Activated T-helper 1 cell treated with anti-CD3 and anti-CD28 coated beads, Interleukin-12 subunit alpha, Interleukin-12 subunit beta, Interleukin-2, Interleukin-4 antibody, amounts not matched to agents 30 ng/mL and 10 ng/mL and 1 ng/mL, durations not matched to agents 14 hours and 24 hours and 36 hours (primary cell): ENCODE measurements at regions not wholly inside any gene's neighbourhood (a gene's known extent, or its start where the extent isn't known, plus 50 kb on each side); places are given as distances from the start of the nearest gene placed in this dataset.
"Not testable (repeated sequence)": the region's sequence is repeated elsewhere in the genome, so short reads cannot be mapped to it uniquely, and the experiment has no call there.

Experiments
- DNase-seq: peaks from one replicate; pipeline ENCODE4 v3.0.0; 2021; ENCODE audit warnings: low spot score
- H3K27ac Mint-ChIP-seq: one replicate; pipeline ENCODE4 v1.8.0; 2021; ENCODE audit warnings: mild to moderate bottlenecking, mixed read lengths
- H3K27me3 Mint-ChIP-seq: one replicate; pipeline ENCODE4 v1.8.0; 2022; ENCODE audit warnings: mild to moderate bottlenecking, moderate library complexity, mixed read lengths; ENCODE audit not compliant: insufficient read depth
- H3K36me3 Mint-ChIP-seq: one replicate; pipeline ENCODE4 v1.8.0; 2021; ENCODE audit warnings: low read depth, mixed read lengths
- H3K4me1 Mint-ChIP-seq: one replicate; pipeline ENCODE4 v1.8.0; 2021; ENCODE audit warnings: low read depth, mixed read lengths
- H3K4me3 Mint-ChIP-seq: one replicate; pipeline ENCODE4 v1.8.0; 2021; ENCODE audit warnings: mild to moderate bottlenecking, moderate library complexity, mixed read lengths
- H3K9me3 Mint-ChIP-seq: one replicate; pipeline ENCODE4 v1.8.0; 2021; ENCODE audit warnings: mixed read lengths
- intact Hi-C: fragments of 100-400 bp; cut with micrococcal nuclease; formaldehyde crosslinking; loops from one replicate; pipeline ENCODE4 v1.15.1; 2024

DNA sequence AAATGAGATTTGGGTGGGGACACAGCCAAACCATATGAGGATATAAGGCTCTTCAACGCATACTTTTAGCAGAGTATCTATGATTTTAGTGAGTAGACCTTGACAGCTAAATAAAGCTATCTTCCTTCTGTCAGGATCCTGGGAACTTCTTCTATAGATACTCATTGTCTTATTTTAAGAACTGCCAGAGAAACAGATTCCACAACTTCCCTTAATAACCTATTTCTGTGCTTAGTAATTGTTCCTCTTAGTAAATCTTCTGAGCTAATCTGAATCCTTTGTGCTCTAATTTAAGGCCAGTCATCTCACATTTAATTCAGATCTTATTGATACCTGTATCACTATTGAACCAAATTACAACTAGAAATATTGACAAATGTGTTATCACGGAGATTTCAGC is 64.0 kb upstream of the CEP85L start:
- Mint-ChIP-seq H3K9me3 (no peaks in the 10 kb centered on the region), H3K4me3 (no peak overlapping the region), H3K27me3 (no peaks in the 10 kb centered on the region), H3K27ac (no peak overlapping the region), H3K36me3 (no peaks in the 10 kb centered on the region), H3K4me1 (peaks cover 69% of the 10 kb centered on the region)
- intact Hi-C loops: no loop called here
- no peak for DNase-seq

DNA sequence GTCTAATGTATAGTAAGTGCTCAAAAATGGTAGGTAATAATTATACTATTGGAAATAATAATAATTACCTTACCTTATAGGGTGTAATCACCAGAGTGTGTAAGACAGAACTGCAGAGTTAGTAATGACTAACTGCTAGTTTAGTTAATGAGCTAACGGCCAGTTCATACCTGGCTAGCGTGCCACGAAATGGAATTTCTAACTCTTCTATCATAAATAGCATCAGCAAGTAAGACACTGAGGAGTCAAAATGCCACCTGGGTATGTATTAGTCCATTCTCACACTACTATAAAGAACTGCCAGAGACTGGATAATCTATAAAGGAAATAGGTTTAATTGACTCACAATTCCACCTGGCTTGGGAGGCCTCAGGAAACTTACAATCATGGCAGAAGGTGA is 63.4 kb upstream of the CEP85L start:
- intact Hi-C loops: loop anchor here (5.0 kb wide), 1 partner anchor 363 kb away; the partner anchor contains the start of gene FAM184A
- Mint-ChIP-seq H3K9me3 (no peaks in the 10 kb centered on the region), H3K4me1 (peaks cover 69% of the 10 kb centered on the region), H3K27ac (no peak overlapping the region), H3K4me3 (no peak overlapping the region), H3K27me3 (no peaks in the 10 kb centered on the region), H3K36me3 (no peaks in the 10 kb centered on the region)
- DNase-seq: no peak

DNA sequence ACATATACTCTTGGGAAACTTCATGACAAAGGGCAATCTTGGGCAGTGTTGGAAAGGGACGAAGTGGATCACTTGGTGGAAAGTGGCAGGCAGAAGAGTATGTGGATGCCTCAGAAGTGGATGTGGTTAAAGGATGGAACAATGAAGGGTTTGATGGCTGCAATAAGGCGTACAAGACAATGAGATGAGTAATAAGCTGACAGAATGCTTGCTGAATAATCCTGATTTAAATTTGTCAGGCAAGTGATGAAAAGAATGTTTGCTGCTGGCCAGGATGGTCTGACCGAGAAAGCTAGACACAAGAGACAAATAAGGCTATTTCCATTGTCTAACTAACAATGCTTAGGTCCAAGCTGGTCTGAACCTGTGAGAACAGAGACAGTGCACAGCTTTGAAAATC is 61.6 kb upstream of the CEP85L start:
- Mint-ChIP-seq H3K9me3 (no peaks in the 10 kb centered on the region), H3K4me3 (peak overlapping the region; percentile 1), H3K4me1 (peaks cover 66% of the 10 kb centered on the region)

DNA sequence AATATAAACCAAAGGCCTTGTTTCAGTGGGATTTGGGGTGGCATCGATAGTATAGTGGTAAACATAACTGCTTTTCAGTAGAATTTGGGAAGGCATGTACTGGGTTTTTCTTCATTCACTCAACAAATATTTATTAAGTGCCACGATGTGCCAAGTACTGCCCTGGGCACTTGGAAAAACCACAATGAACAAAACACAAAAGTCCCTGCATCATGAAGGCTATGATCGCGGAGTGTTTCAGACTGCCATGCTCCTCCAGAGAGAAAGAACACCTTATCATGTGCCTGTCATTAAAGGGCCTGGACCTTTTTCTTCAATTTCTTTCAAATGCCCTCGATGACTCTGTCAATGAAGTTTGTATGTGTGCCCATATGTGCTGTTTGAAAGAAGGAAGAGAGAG is 59.2 kb upstream of the CEP85L start:
- Mint-ChIP-seq H3K36me3 (peaks cover 14% of the 10 kb centered on the region), H3K4me1 (peaks cover 87% of the 10 kb centered on the region), H3K27ac (peak overlapping the region; percentile 99), H3K9me3 (no peaks in the 10 kb centered on the region), H3K4me3 (peak overlapping the region; percentile 96), H3K27me3 (no peaks in the 10 kb centered on the region)
- intact Hi-C loops: loop anchor here (1.0 to 5.0 kb wide), 9 partner anchors 9 to 367 kb away; partner anchors contain the start of genes ASF1A, CEP85L and FAM184A
- no peak for DNase-seq

More for the DNA sequence above, 61.6 kb upstream of the CEP85L start:
- Mint-ChIP-seq H3K36me3 (peaks cover 4% of the 10 kb centered on the region), H3K27me3 (no peaks in the 10 kb centered on the region), H3K27ac (peak overlapping the region; percentile 25)
- DNase-seq: no peak
- intact Hi-C loops: loop anchor here (5.0 kb wide), 1 partner anchor 364 kb away; the partner anchor contains the start of gene FAM184A

DNA sequence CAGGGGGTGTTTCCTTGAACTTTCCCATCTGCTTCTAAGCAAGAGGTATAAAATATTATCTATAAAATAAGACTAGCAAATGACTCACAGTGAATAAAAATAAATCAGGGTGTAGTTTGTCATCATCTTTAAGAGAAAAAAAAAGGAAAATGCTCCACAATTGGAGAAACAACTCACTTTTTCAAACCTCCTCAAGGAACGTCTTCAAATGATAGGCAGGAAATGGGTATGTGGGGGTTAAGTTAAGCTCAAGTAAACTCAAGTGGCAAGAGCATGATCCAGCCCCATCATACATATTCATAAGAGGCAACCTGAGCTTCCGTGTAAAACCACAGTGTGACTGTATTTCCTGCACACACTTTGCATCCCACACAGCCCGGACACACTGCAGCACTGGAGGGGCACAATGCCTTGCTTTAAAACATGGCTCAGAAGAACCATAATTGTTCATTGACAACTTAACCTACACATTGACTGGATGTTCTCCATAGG is 58.5 kb upstream of the CEP85L start:
- H3K4me3 Mint-ChIP-seq: peak overlapping the region; percentile 96

DNA sequence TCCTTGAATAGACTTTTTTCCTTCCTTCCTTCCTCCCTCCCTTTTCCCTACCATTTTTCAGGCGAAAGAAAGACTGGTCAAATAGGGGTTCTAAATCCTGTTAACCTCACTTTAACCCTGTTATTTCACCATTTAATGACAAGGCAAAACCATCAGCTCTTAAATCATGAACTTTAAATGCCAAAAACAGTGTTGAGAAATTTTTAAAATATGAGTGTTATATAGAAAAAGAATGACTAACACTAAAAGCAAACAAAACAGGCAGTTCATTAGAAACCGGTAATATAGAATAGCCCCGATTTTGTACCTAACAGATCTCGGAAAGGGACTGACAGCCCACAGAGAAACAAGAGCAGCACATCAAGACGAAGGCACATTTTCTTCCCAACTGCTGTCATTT is 57.4 kb upstream of the CEP85L start:
- H3K27ac Mint-ChIP-seq: peak overlapping the region; percentile 99
- H3K9me3 Mint-ChIP-seq: no peaks in the 10 kb centered on the region
- peaks cover 2% of the 10 kb centered on the region for H3K27me3 Mint-ChIP-seq
- H3K4me1 Mint-ChIP-seq: peaks cover 89% of the 10 kb centered on the region
- intact Hi-C loops: loop anchor here (1.0 to 5.0 kb wide), 3 partner anchors 28 to 1106 kb away; partner anchors contain the start of gene GOPC
- H3K4me3 Mint-ChIP-seq: peak overlapping the region; percentile 96
- no peak for DNase-seq
- H3K36me3 Mint-ChIP-seq: peaks cover 19% of the 10 kb centered on the region

More for the DNA sequence above, 58.5 kb upstream of the CEP85L start:
- peaks cover 16% of the 10 kb centered on the region for H3K36me3 Mint-ChIP-seq
- peak overlapping the region; percentile 99 for H3K27ac Mint-ChIP-seq
- DNase-seq: peak; percentile 77
- intact Hi-C loops: loop anchor here (1.0 to 5.0 kb wide), 12 partner anchors 9 to 1108 kb away; partner anchors contain the start of genes ASF1A, CEP85L, FAM184A and GOPC
- H3K9me3 Mint-ChIP-seq: no peaks in the 10 kb centered on the region
- peaks cover 94% of the 10 kb centered on the region for H3K4me1 Mint-ChIP-seq
- H3K27me3 Mint-ChIP-seq: peaks cover under 1% of the 10 kb centered on the region

DNA sequence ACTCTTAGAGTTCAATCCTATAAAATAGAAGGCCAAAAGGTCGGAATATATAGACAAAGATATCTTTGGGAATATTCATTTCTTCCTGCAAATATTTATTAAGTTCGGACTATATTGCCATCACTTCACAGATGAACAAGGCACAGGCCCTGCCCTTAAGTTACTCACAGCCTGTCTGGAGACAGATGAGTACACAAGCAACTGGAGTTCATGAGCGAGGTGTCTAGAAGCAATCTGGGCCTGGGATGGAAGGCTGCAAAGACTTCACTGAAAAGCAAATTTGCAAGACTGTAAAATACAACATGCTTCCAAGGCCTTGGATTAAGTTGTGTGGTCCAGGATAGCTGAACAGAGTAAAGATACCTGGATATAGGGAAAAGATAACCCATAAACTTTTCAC is 56.7 kb upstream of the CEP85L start:
- Mint-ChIP-seq H3K27ac (peak overlapping the region; percentile 99), H3K27me3 (peaks cover 2% of the 10 kb centered on the region), H3K9me3 (no peaks in the 10 kb centered on the region), H3K36me3 (peaks cover 19% of the 10 kb centered on the region), H3K4me3 (peak overlapping the region; percentile 96), H3K4me1 (peaks cover 82% of the 10 kb centered on the region)
- no peak for DNase-seq
- intact Hi-C loops: loop anchor here (5.0 kb wide), 1 partner anchor 1106 kb away; the partner anchor contains the start of gene GOPC

DNA sequence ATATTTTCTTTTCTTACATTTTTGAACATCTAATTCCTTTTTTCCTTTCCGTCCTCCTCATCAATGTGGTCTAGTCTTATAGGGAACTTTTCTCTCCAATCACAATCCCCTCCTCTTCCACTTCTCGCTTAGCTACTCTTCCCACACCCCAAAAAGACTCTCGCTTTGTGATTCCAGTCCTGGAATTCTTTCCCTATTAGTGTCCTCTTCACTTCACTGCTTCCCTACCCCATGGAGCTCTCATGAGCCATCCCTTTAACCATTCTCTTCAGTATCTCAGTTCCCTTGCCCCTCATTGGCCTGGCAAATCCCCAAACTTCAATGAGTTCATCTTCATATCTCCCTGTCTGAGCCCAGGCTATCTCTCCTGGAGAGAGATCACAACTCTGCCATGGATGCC is 55.3 kb upstream of the CEP85L start:
- Mint-ChIP-seq H3K9me3 (peaks cover under 1% of the 10 kb centered on the region), H3K27me3 (peaks cover 2% of the 10 kb centered on the region), H3K27ac (peak overlapping the region; percentile 79), H3K36me3 (peaks cover 25% of the 10 kb centered on the region), H3K4me3 (peak overlapping the region; percentile 96), H3K4me1 (peaks cover 69% of the 10 kb centered on the region)
- DNase-seq: no peak
- intact Hi-C loops: loop anchor here (1.0 to 5.0 kb wide), 3 partner anchors 19 to 1104 kb away; partner anchors contain the start of genes CEP85L and GOPC

DNA sequence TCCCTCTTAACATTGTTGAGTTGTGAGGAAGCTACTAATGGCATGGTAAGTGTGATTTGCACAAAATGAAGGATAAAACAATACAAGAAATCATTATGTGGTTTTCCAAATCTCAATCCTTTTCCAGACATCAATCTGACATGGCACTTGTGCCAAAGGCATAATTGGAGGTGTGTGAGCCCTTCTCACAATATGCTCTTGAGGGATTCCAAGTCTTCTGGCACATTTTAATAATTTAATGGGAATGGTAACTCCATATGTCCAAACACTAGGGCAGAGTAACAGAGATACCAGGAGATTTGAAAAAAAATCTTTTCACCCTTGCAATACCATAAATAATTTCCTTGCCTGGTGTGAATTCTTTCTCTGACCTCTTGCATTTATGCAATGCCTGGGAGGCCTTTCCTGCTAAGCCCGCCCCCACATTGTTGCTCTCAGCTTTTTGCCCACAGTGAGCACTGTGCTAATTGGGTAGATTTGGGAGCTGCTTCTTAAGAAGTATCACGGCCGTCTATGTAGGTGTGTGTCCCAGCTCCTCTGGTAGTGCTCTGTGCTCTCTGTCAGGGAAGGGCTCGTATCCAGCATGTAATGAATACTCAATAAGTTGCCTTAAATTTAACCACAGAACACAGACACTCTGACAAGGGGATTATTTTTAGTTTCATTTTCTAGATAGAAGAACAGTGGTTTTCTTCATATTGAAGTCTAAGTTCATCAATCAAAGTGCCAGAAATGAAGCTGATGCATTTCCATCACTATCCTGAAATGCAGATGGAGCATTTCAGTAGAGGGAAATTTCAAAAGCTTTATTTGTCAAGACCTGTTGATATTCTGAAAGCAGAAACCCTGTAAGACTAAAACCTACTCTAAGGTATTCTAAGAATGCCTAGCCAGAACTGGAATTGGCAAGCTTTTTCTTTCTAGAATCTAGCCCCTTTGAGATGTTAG is 54.4 kb upstream of the CEP85L start:
- Mint-ChIP-seq H3K4me3 (peak overlapping the region; percentile 96), H3K36me3 (peaks cover 33% of the 10 kb centered on the region), H3K9me3 (peaks cover 5% of the 10 kb centered on the region), H3K4me1 (peaks cover 61% of the 10 kb centered on the region), H3K27ac (peak overlapping the region; percentile 88), H3K27me3 (peaks cover 2% of the 10 kb centered on the region)
- DNase-seq: no peak
- intact Hi-C loops: loop anchor here (1.0 to 5.0 kb wide), 3 partner anchors 19 to 1104 kb away; partner anchors contain the start of genes CEP85L and GOPC

DNA sequence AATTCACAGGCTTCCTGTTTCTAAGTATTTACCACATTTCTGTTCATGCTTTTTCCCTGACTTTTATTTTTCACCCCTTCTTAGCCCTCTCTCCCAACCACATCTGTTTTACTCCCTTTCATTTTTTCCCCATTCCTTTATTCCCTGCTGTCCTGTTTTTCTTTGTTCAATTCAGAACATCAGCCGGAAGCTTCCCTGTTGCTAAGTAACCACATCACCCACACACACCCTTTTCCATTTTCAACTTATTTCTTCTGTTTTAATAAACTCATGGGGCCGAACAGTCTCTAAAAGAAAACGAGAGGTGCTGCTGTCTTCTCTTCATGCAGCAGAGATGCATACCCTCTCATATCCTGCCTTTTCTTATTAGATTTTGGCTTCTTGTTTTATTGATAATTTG is 53.5 kb upstream of the CEP85L start:
- H3K4me3 Mint-ChIP-seq: peak overlapping the region; percentile 56
- H3K36me3 Mint-ChIP-seq: peaks cover 42% of the 10 kb centered on the region
- no peak for DNase-seq
- H3K27ac Mint-ChIP-seq: peak overlapping the region; percentile 76
- peaks cover 2% of the 10 kb centered on the region for H3K27me3 Mint-ChIP-seq
- peaks cover 61% of the 10 kb centered on the region for H3K4me1 Mint-ChIP-seq
- intact Hi-C loops: loop anchor here (5.0 kb wide), 1 partner anchor 1103 kb away; the partner anchor contains the start of gene GOPC
- peaks cover 5% of the 10 kb centered on the region for H3K9me3 Mint-ChIP-seq

DNA sequence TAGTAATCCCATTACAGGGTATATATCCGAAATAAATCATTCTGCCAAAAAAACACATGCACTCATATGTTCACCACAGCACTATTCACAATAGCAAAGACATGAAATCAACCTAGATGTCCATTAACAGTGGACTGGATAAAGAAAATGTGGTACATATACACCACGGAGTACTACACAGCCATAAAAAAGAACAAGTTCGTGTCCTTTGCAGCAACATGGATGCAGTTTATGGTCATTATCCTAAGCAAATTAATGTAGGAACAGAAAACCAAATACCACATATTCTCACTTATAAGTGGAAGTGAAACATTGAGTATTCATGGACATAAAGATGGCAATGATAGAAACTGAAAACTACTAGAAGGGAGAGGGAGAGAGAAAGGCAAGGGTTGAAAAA is 49.9 kb upstream of the CEP85L start:
- peaks cover 44% of the 10 kb centered on the region for H3K4me1 Mint-ChIP-seq
- H3K27ac Mint-ChIP-seq, H3K4me3 Mint-ChIP-seq, H3K27me3 Mint-ChIP-seq, H3K9me3 Mint-ChIP-seq, DNase-seq: not testable (repeated sequence)
- H3K36me3 Mint-ChIP-seq: peaks cover 50% of the 10 kb centered on the region
- intact Hi-C loops: loop anchor here (1.0 kb wide), 1 partner anchor 8 kb away; no protein-coding TSS in a partner anchor
